Activated CD4-positive, alpha-beta T cell treated with anti-CD3 and anti-CD28 coated beads for 48 hours (primary cell): ENCODE measurements at regions not wholly inside any gene's neighbourhood (a gene's known extent, or its start where the extent isn't known, plus 50 kb on each side); places are given as distances from the start of the nearest gene placed in this dataset.

Source experiments
- DNase-seq: peaks from one replicate; pipeline ENCODE4 v3.0.0-alpha.2; 2020

GRCh38 chr4:184309241-184310170 lies 91.8 kb upstream of the ENPP6 start:
- peak; percentile 61 for DNase-seq

- DNase-seq = peak; percentile 29
Observed at GRCh38 chr4:184306949-184307348, 89.3 kb upstream of the ENPP6 start.

- no peak for DNase-seq
Observed at GRCh38 chr4:184306470-184306869, 88.8 kb upstream of the ENPP6 start.

DNA sequence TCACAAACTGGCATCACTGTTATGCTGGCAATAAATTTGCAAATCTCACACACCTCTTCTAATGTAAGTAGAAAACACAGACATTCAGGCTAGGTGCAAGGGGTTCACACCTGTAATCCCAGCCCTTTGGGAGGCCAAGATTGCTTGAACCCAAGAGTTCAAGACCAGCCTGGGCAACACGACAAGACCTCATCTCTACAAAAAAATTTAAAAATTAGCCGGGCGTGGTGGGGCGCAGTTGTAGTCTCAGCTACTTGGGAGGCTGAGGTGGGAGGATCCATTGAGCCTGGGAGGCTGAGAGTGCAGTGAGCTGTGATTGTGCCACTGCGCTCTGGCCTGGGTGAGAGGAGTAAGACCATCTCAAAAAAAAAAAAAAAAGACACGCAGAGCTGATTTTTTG lies 83.1 kb upstream of the ENPP6 start:
- no peak for DNase-seq

- DNase-seq = no peak
Observed at GRCh38 chr4:184298254-184298653, 80.6 kb upstream of the ENPP6 start.

DNA sequence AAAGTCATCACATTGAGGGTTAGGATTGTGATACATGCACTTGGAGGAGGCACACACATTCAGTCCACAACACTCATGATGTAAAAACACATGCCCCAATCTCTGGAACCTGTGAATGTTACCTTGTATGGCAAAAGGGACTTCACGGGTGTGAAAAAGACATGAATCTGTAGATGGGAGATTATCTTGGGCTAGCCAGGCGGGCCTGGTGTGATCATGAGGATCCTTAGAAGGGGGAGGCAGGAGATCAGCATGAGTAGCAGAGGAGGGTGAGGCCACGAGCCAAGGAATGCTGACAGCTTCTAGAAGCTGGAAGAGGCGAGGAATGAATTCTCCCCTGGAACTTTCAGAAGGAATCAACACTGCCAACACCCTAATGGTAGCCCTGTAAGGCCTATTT lies 77.5 kb upstream of the ENPP6 start:
- no peak for DNase-seq

- DNase-seq = no peak
Observed at GRCh38 chr4:184294606-184295133, 77.0 kb upstream of the ENPP6 start.

- DNase-seq = no peak
Observed at GRCh38 chr4:184293552-184293951, 75.9 kb upstream of the ENPP6 start.

DNA sequence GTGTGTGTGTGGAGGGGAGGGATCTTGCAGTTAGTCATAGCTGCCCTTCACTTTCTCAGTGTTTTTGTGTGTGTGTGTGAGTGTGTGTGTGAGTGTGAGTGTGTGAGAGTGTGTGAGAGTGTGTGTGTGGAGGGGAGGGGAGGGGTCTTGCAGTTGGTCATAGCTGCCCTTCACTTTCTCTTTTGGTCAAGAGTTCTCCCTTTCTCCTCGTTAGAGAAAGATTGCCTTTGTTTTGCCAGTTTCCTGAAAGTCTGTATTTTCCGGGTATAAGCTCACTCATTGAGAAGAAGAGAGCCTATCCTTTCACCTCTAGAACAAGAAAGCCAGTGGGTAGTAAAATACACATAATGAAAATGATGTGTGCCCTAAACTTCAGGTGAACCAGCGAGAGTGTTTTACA lies 75.2 kb upstream of the ENPP6 start:
- DNase-seq = no peak

DNA sequence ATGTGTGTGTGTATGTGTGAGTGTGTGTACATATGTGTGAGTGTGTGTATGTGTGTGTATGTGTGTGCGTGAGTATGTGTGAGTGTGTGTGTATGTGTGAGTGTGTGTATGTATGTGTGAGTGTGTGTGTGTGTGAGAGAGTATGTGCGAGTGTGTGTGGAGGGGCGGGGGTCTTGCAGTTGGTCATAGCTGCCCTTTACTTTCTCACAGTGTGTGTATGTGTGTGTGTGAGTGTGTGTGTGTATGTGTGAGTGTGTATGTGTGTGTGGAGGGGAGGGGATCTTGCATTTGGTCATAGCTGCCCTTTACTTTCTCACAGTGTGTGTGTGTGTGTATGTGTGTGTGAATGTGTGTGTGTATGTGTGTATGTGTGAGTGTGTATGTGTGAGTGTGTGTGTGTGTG lies 74.8 kb upstream of the ENPP6 start:
- DNase-seq = no peak

DNA sequence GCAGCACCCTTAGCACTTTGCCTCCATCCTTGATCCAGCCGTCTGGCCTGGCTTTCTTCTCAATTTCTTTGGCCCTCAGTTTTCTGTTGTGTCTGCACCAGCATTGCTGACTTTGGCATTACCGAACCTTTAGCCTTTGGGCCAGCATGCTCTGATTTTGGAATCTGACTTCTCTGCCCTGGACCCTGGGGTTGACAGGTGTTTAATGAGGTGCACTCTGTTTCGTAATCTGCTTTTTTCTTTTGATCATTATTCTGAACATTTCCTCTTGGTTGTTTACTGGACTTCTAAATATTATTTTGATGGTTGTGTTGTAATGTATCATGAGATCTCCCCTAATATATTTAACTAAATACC lies 71.5 kb upstream of the ENPP6 start:
- DNase-seq = no peak

DNA sequence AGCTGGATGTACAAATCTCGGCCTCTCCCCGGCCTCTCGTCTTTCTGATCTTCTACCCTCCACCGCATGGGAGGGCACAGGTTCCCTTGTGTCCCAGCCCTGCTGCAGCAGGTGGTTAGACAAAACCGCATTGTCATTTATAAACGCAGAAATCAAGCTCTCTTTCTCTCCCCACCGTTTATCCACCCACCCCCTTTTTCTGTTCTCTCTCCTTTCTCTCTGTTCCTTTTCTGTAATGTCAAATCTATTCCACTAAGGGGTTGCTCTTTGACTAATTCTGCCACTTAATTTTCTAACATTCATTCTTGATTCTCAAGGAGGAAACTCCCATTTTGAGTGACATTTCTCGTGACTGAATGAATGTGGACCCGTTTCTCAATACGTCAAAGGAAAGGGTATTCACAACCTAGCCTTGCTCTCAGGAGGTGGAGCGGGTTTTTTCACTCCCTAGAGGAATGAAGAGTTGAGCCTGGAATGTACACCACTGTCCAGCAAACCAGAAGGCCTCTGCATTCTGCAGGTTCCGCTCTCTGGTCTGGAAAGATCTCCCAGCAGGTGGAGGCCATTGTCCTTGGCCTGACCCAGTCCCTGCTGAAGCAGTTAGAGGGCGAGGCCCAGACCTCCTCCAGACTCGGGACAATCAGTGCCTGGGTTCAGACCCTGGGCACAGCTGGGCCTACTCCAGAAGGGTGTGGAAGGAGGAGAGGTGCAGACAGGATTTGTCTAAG lies 70.9 kb upstream of the ENPP6 start:
- DNase-seq = peak; percentile 65

GRCh38 chr4:184287697-184288255 lies 70.1 kb upstream of the ENPP6 start:
- no peak for DNase-seq

DNA sequence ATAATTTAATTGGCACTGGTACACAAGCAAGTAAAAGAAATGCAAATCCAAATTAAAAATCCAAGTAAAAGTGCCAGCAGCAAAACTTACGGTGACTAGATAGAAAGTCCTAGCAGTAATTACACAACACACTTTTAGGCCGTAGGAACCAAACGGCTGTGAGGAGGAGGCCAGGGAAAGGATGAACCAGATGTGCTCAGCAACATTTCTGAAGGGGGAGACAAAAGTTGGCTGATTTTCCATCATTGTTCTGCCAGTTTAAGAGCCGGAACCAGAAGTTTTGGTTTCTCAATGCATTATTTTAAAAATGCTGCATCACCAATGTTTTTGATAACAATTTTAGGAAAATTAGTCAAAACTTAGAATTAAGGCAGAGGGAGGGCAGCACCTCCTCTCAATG lies 68.7 kb upstream of the ENPP6 start:
- no peak for DNase-seq

GRCh38 chr4:184284742-184285141 lies 67.1 kb upstream of the ENPP6 start:
- DNase-seq = no peak

DNA sequence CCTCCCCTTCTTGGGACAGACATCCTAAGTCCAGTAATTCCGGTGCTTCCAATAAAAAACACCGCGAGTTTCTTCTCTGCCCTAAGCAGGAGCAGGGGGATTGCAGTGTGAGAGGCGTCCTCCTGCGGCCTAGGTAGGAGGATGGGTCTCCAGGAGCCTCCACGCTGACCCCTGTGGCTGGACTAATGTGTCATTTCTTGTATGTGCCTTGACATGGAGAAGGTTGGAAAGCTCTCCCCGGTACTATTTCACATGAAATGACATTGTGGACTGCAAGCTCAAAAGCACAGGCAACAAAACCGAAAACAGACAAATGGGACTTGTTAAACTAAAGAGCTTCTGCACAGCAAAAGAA lies 66.6 kb upstream of the ENPP6 start:
- no peak for DNase-seq

DNA sequence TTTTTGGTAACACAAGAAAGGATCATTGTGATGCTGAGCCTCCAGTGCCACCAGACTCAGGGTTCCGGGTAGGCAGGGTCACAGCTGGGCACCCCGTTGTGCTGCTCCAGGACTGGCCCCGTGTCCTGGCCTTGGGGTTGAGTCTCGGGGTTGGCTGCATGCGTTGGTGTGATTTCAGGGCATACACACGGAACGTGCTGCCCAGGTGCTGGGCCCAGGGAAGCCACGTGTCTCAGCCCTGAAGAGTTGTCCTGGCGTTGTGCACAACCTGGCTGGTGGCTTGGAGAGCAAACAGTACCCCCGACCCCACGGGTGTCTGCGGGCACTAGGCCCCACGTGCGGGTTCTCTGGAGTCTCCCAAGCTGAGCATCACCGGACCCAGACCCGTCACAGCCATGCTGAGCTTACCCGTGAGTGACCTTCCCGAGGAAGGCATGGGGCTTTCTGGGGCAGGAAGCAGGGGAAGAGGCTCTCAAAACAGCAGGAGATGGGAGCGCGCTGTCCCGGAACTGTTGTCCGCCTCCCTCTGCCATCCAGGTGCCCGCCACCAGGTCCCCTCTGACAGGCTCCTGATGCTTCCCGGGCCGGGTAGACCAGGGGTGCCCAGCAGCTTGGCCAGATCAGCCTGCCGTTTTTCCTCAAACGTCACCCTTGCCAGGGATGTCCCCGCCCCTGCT lies 66.1 kb upstream of the ENPP6 start:
- no peak for DNase-seq

GRCh38 chr4:184282895-184283654 lies 65.4 kb upstream of the ENPP6 start:
- DNase-seq = peak; percentile 57

DNA sequence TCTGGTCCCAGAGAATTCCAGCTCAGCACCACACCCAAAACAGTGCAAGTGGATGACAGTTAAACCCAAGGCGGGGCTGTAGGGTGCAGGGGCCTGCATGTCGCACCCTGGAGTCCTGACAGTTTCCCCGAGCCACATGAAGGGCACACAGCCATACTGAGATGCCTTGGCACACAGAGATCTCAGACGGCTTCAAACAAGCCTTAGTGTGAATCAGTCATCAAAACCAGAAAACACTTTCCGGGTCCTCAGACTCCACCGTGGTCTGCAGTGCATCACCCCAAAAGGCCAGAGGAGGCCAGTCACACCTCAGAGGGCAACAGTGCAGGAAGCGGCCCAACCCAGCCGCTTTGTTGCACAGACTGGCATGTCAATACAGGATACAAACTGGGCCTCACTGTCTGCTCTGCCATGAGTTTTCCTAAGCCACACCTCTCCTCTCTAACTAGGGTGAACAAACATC lies 64.6 kb upstream of the ENPP6 start:
- DNase-seq = peak; percentile 76

DNA sequence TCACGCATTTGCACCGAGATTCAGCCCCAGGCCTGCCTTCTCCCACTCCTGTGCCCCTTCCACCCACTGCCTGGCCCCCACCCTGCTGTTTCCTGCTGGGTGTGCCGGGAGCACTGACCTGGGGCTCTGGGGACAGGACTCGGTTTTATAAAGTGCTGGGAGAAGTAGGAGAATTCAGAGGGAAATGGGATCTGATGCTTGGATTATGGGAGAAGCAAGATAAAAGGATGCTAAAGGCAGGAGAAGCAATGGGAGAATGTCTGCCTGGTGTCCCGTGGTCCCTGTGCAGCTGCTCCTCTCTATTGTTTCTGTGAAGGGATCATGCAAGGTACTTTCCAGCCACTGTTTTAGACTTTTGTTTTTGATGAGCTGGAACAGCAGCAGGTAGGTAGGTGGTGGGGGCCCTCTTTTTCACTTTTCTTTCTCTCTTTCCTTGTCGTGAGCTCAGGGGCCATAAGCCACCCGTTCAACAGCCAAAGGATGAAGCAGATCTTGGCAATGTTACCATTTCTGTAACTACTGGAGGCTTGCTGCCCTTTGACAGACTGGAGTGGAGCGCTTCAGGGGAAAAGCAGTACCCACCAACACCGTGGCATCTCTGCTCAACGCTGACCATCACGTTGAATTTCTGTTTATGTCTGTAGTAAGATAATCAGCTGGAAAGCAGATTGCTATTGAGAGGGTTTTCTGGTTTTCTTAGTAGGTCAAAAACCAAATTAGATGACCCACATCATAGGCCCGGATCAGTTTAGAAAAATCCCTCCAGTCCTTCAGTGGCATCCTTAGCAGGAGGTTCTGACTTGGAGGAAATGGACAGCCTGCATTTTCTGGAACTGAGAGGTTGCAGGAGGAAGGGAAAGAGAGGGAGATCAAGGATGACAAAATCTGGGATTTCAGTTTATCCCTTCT lies 63.8 kb upstream of the ENPP6 start:
- DNase-seq = peak; percentile 41

- DNase-seq = peak; percentile 54
Observed at GRCh38 chr4:184280591-184281071, 63.0 kb upstream of the ENPP6 start.
